DOHH2 (cell line): ENCODE measurements at regions not wholly inside any gene's neighbourhood (a gene's known extent, or its start where the extent isn't known, plus 50 kb on each side); places are given as distances from the start of the nearest gene placed in this dataset.

ENCODE experiments used
- H3F3A ChIP-seq: fragments of 200-600 bp; sonication (generic), shearing (Covaris generic); 2 replicates; pipeline ENCODE4 v1.6.0; 2016; ENCODE audit warnings: antibody characterized with exemption, mild to moderate bottlenecking; ENCODE audit not compliant: control insufficient read depth, insufficient read depth
- H3K27ac ChIP-seq: fragments of 200-600 bp; sonication (generic); 2 replicates; pipeline ENCODE4 v1.5.1; 2014; ENCODE audit warnings: low read depth, mild to moderate bottlenecking, low read length, moderate library complexity
- H3K27me3 ChIP-seq: fragments of 200-600 bp; sonication (generic); 2 replicates; pipeline ENCODE4 v1.6.1; 2014; ENCODE audit warnings: mild to moderate bottlenecking, low read length, mixed read lengths; ENCODE audit not compliant: control insufficient read depth
- H3K36me3 ChIP-seq: fragments of 200-600 bp; sonication (generic); 2 replicates; pipeline ENCODE4 v1.6.1; 2014; ENCODE audit warnings: mild to moderate bottlenecking, low read length, moderate library complexity, mixed read lengths; ENCODE audit not compliant: control insufficient read depth
- H3K4me1 ChIP-seq: fragments of 200-600 bp; sonication (generic); 2 replicates; pipeline ENCODE4 v1.6.1; 2014; ENCODE audit warnings: mild to moderate bottlenecking, low read length, mixed read lengths; ENCODE audit not compliant: control insufficient read depth
- H3K4me2 ChIP-seq: fragments of 200-600 bp; sonication (generic); 2 replicates; pipeline ENCODE4 v1.6.0; 2014; ENCODE audit warnings: mild to moderate bottlenecking, low read length, moderate library complexity
- H3K4me3 ChIP-seq: fragments of 200-600 bp; sonication (generic); 2 replicates; pipeline ENCODE4 v1.5.1; 2014; ENCODE audit warnings: mild to moderate bottlenecking, low read length, mixed read lengths
- H3K79me2 ChIP-seq: fragments of 200-600 bp; sonication (generic); 2 replicates; pipeline ENCODE4 v1.6.1; 2014; ENCODE audit warnings: mild to moderate bottlenecking, low read length, mixed read lengths; ENCODE audit not compliant: control insufficient read depth
- H3K9me2 ChIP-seq: fragments of 200-600 bp; sonication (generic); replicated peaks from 2 replicates; pipeline ENCODE4 v1.6.1; 2014; ENCODE audit warnings: mild to moderate bottlenecking, low read length, mixed read lengths; ENCODE audit not compliant: control insufficient read depth
- H3K9me3 ChIP-seq: fragments of 200-600 bp; sonication (generic); 2 replicates; pipeline ENCODE4 v1.6.1; 2014; ENCODE audit warnings: antibody characterized with exemption, low read length, mixed read lengths; ENCODE audit not compliant: control insufficient read depth, insufficient read depth
- H4K20me1 ChIP-seq: fragments of 200-600 bp; sonication (generic); 2 replicates; pipeline ENCODE4 v1.6.0; 2014; ENCODE audit warnings: low read depth, mild to moderate bottlenecking, antibody characterized with exemption, low read length, moderate library complexity; ENCODE audit not compliant: control insufficient read depth, insufficient read depth
- CTCF ChIP-seq: fragments of 200-600 bp; sonication (generic); IDR thresholded peaks from one replicate; pipeline ENCODE4 v1.5.1; 2014; ENCODE audit warnings: antibody characterized with exemption, mild to moderate bottlenecking, low read depth, low read length; ENCODE audit not compliant: poor library complexity, severe bottlenecking
- EZH2phosphoT487 ChIP-seq: fragments of 200-600 bp; sonication (generic); IDR thresholded peaks from 2 replicates; pipeline ENCODE4 v1.6.1; 2017; ENCODE audit warnings: borderline replicate concordance, mild to moderate bottlenecking, antibody characterized with exemption, low read length, moderate library complexity, mixed read lengths

DNA sequence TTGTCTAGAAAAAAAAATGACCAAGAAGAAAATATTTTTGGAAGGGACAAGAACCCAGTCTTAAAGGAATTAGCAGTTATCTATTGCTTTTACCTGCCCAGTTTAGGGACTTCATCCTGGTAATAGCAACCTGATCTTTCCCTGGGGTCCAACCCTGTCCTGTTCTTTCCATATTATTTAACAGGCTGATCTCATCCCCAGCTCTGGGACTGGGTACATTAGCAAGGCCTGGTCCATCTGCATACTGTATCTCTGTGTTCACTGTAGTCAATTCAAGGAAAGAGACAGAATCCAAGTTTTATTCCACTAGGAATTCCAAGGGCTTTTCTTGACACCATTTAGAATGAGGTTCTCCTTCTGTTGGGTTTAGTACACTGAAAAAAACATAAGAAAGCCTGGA, 191.7 kb upstream of the GADL1 start:
- Histone ChIP-seq H3K4me3 (no peak overlapping the region), H3K9me2 (no peaks in the 10 kb centered on the region), H3K27me3 (no peaks in the 10 kb centered on the region), H3K4me1 (no peaks in the 10 kb centered on the region), H4K20me1 (no peaks in the 10 kb centered on the region), H3K9me3 (no peaks in the 10 kb centered on the region), H3K27ac (no peak overlapping the region), H3K4me2 (no peak overlapping the region), H3K79me2 (no peaks in the 10 kb centered on the region), H3K36me3 (no peaks in the 10 kb centered on the region), H3F3A (no peaks in the 10 kb centered on the region)
- TF ChIP-seq CTCF (no peak), EZH2phosphoT487 (no peak)

- Histone ChIP-seq H3K9me3 (no peaks in the 10 kb centered on the region), H3K79me2 (no peaks in the 10 kb centered on the region)
These were observed 192.2 kb upstream of the GADL1 start for GRCh38 chr3:31086698-31087097.

GRCh38 chr3:31091748-31092147, 197.3 kb upstream of the GADL1 start:
- 0 out of 2 replicates have a peak, but pooled peaks cover 4% of the 10 kb centered on the region for H3K27me3 ChIP-seq
- H3K79me2 ChIP-seq = no peaks in the 10 kb centered on the region
- no peaks in the 10 kb centered on the region for H3K9me2 ChIP-seq
- H4K20me1 ChIP-seq = no peaks in the 10 kb centered on the region
- no peaks in the 10 kb centered on the region for H3F3A ChIP-seq
- no peak overlapping the region for H3K4me2 ChIP-seq
- no peaks in the 10 kb centered on the region for H3K4me1 ChIP-seq
- H3K9me3 ChIP-seq = no peaks in the 10 kb centered on the region
- H3K27ac ChIP-seq = no peak overlapping the region
- no peaks in the 10 kb centered on the region for H3K36me3 ChIP-seq
- no peak for TF ChIP-seq CTCF
- no peak for TF ChIP-seq EZH2phosphoT487
- no peak overlapping the region for H3K4me3 ChIP-seq

More at GRCh38 chr3:31086698-31087097, 192.2 kb upstream of the GADL1 start:
- Histone ChIP-seq H3F3A (no peaks in the 10 kb centered on the region), H3K4me2 (no peak overlapping the region), H3K9me2 (no peaks in the 10 kb centered on the region), H4K20me1 (no peaks in the 10 kb centered on the region), H3K36me3 (no peaks in the 10 kb centered on the region), H3K4me1 (no peaks in the 10 kb centered on the region), H3K27ac (no peak overlapping the region), H3K4me3 (no peak overlapping the region), H3K27me3 (no peaks in the 10 kb centered on the region)
- TF ChIP-seq EZH2phosphoT487 (no peak), CTCF (no peak)
